ENCODE measurements at regions not wholly inside any gene's neighbourhood (a gene's known extent, or its start where the extent isn't known, plus 50 kb on each side); places are given as distances from the start of the nearest gene placed in this dataset.

DNA sequence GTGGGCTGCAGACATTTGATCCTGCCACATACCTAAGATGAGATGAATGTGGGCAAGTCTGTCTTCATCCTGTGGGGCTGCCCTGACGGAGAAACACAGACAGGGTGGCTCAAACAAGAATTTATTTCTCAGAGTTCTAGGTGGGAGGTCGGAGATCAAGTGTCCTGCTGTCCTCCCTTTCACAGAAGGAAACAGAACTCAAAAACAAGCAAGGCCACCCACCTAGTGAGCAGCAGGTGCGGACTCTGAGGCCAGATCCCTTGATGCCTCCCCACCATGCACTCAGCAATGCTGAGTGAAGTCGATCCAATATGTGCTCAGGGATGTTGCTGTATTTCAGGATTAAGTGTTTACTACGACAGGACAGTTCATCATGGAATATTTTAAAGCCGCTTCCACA, 63.0 kb upstream of the SNTG2 start:
- TF ChIP-seq, protein P1, sequence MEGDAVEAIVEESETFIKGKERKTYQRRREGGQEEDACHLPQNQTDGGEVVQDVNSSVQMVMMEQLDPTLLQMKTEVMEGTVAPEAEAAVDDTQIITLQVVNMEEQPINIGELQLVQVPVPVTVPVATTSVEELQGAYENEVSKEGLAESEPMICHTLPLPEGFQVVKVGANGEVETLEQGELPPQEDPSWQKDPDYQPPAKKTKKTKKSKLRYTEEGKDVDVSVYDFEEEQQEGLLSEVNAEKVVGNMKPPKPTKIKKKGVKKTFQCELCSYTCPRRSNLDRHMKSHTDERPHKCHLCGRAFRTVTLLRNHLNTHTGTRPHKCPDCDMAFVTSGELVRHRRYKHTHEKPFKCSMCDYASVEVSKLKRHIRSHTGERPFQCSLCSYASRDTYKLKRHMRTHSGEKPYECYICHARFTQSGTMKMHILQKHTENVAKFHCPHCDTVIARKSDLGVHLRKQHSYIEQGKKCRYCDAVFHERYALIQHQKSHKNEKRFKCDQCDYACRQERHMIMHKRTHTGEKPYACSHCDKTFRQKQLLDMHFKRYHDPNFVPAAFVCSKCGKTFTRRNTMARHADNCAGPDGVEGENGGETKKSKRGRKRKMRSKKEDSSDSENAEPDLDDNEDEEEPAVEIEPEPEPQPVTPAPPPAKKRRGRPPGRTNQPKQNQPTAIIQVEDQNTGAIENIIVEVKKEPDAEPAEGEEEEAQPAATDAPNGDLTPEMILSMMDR (IDR thresholded peaks at IDR 0.05 in 4 of 5, conservative IDR thresholded peaks at IDR 0.05 in 1 of 5), result no peak
- TF ChIP-seq POLR2A (IDR thresholded peaks at IDR 0.05), result no peak

Measured in gastrocnemius medialis (tissue), 4 donors.